Cerebellar cortex (tissue), 1 donor: ENCODE measurements at regions not wholly inside any gene's neighbourhood (a gene's known extent, or its start where the extent isn't known, plus 50 kb on each side); places are given as distances from the start of the nearest gene placed in this dataset.

Source experiments
- DNase-seq: peaks from one replicate; pipeline ENCODE4 v3.0.0-alpha.2; 2015; ENCODE audit warnings: low spot score

- no peak for DNase-seq
These were observed 455.9 kb upstream of the SOX11 start for GRCh38 chr2:5236249-5236648.

DNA sequence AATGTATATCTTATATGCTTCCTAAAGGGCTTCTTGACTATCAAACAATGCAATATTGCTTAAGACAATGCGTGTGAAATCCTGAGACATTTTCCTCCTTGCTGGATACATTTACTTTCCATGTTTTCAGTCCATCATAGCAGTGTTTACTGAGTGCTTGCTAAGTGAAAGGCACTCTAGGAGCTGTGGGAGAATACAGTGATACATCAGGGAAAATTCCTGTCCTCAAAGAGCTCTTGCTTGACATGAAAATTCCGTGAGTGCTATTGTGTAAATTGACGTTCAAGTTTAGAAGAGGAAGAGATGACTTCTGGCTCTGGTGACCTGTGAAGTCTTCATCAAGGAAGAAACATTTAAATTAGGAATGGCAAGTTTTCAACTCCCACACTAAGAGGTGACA, 449.4 kb upstream of the SOX11 start:
- DNase-seq = no peak

DNA sequence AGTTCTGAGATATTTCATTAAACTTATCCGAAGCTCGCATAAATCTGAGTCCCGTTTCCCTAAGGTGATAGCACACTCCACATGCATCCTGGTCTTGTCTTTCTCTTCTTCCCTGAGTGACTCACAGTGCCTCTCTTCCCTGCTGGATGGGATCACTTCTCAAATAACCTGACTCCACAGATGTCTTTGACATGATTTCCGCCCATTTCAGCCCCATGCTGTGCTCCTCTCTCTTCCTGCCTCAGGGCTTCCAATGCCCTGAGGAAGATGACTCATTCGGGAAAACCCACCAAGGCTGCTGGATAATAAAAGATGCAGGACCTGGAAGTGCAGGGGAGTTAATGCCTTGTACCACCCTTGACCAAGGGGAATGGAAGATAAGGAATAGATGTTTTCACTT, 441.7 kb upstream of the SOX11 start:
- DNase-seq = no peak

GRCh38 chr2:5253263-5253662, 438.9 kb upstream of the SOX11 start:
- no peak for DNase-seq

DNA sequence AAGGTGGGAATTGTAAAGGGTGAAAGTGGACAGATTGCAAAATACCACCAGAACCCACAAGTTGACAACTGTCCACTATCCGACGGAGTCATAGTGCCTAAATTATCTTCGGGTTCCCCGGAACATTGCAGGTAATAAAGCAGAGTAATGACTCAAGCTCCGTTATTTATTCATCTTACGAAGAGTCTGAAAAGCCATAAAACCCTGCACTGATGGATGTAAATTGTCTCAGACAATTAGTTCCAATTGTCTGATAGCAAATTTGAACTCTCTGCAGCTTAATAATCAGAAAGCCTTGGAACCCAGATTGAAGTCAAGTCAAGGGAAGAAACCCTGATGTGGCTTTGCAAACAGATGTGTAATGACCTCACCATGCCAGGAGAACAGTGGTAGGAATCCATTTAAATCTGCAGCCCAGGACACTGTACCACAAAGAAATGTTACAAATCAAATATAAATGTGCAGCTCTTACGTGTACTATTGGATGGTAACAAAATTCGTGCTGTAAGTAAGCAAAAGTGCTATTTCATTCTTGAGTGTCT, 437.3 kb upstream of the SOX11 start:
- DNase-seq = no peak

GRCh38 chr2:5263291-5263690, 428.9 kb upstream of the SOX11 start:
- no peak for DNase-seq

GRCh38 chr2:5264361-5264760, 427.8 kb upstream of the SOX11 start:
- no peak for DNase-seq

DNA sequence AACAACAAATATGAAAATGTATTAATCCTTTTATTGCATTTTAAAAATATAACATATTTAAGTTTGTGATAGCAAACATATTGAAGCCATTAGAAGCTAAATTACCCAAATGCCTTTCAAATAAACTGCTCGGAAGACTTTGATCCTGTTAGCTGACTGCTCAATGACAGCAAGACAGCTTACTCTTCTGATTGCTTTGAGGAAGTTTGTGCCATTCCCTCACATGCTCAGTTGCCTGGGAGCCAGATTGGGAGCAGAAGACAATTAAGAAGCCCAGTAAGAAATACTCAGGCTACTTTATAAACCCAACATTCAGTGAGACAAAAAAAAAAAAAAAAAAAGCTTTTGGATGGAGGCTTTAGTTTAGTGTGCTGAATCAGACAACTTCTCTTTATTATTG, 407.1 kb upstream of the SOX11 start:
- DNase-seq = no peak

DNA sequence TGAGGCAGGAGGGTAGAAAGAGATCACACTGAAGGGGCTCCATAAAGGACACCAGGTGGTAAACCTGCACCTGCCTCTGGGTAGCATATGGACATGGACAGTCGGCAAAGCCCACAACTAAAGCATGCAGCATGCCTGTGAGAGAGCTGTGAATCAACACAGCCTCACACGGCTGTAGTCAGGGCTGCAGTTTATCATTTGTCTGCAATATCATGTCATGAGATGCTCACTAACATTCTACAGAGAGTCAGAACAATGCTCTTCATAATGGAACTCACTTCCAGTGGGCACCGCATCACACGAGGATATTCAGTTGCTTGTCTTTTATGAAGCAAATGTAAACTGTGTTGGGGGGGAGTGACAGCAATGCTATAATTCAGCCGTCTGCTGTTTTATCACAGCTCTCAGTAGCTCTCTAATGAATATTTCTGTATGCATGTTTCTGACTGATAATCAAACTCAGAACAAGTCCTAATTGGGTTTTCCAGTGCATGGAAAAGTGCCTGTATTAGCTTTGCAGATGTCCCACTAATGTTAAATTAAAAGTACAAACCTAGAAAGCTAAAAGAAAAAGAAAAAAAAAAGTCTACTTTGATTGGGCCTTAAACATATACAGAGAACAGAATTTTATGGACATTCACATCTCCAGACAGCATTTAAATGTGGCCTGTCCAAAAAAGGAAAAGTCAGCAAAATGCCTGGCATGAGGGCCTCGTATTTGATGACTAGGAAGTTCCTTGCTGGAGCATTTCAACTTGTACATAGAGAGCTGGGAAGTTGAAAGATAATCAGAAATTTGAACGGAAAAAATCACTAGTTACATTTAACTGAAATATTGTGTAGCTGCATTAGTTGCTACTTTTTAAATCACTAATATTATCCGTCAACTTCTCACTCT, 406.1 kb upstream of the SOX11 start:
- no peak for DNase-seq

GRCh38 chr2:5287558-5288334, 404.4 kb upstream of the SOX11 start:
- no peak for DNase-seq

GRCh38 chr2:5290900-5291546, 401.2 kb upstream of the SOX11 start:
- no peak for DNase-seq

GRCh38 chr2:5304640-5305039, 387.5 kb upstream of the SOX11 start:
- no peak for DNase-seq

GRCh38 chr2:5315041-5315440, 377.1 kb upstream of the SOX11 start:
- no peak for DNase-seq

- DNase-seq = no peak
These were observed 376.7 kb upstream of the SOX11 start for GRCh38 chr2:5315512-5315911.

GRCh38 chr2:5316001-5316490, 376.1 kb upstream of the SOX11 start:
- no peak for DNase-seq

DNA sequence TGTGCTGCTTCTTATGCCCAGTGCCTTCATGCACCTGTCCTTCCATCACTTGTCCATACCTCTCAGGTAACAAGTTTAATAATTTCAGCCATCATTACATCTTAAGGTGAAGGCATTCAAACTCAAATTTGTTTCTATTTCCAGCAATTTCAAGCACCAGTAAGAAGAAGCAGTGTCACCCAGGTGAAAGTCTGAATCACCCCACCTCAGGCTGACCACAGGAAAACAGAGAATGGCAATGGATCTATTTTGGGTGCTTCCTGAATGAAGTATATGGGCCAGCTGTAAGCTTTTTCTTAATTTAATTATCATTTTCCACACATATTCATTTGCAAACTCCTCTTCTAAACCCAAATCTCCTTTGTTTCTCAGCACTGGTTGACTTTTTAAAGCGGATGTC, 372.7 kb upstream of the SOX11 start:
- no peak for DNase-seq

GRCh38 chr2:5322396-5322795, 369.8 kb upstream of the SOX11 start:
- no peak for DNase-seq

DNA sequence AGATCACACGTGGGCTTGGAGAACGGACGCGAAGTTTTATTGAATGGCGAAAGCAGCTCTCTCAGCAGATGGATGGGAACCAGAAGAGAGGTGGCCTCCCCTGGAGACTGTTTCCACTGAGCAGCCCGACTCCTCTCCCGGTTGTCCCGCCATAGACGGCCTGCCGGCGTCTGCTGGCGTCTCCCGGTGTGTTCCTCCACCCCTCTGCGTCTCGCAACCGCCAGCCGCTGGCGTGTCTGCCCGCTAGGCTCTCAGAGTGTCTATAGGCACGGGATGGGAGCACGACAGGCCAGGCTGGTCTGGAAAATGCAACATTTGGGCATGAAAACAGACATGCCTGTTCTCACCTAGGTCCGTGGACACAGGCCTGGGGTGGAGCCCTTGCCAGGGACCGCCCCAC, 366.7 kb upstream of the SOX11 start:
- no peak for DNase-seq

- no peak for DNase-seq
These were observed 363.4 kb upstream of the SOX11 start for GRCh38 chr2:5328826-5329225.

- no peak for DNase-seq
These were observed 362.4 kb upstream of the SOX11 start for GRCh38 chr2:5329763-5330162.

GRCh38 chr2:5330961-5331360, 361.2 kb upstream of the SOX11 start:
- no peak for DNase-seq

DNA sequence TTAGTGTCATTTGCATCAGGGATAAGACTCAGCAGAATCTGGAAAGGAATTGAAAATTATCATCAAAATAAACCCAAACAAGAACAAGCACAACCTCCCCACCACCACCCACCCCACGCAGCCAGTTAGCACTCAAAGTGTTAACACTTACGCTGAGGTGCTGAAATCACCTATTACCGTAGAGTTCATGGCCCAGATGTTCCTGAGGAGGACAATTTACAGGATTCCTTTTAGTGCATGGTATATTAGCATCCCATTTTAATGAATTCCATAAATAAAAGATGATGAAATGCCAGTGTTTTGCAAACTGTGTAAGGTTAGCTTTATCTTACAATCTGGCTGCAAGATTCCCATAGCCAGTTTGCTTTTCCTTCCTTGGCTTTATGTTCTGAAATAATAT, 359.3 kb upstream of the SOX11 start:
- DNase-seq = no peak
